Thymus (tissue), 11 donors: ENCODE measurements at regions not wholly inside any gene's neighbourhood (a gene's known extent, or its start where the extent isn't known, plus 50 kb on each side); places are given as distances from the start of the nearest gene placed in this dataset.

ENCODE experiments used
- DNase-seq, 9 donors: peaks; one replicate each; pipeline ENCODE4 v3.0.0-alpha.2; 2013; ENCODE audit warnings: low spot score in 9 of 9, low read depth in 6 of 9, missing footprints in 1 of 9
- H3K27ac ChIP-seq, 2 donors: one replicate each; pipeline ENCODE4 v1.5.1; 2013; ENCODE audit warnings: control low read depth in 1 of 2, low read depth in 1 of 2, low read length in 1 of 2, mild to moderate bottlenecking in 1 of 2, moderate library complexity in 1 of 2
- H3K27me3 ChIP-seq, 2 donors: one replicate each; pipeline ENCODE4 v1.5.1; 2013; ENCODE audit warnings: low read length in 1 of 2; ENCODE audit not compliant: control insufficient read depth in 2 of 2, insufficient read depth in 1 of 2
- H3K36me3 ChIP-seq, 2 donors: one replicate each; pipeline ENCODE4 v1.5.1; 2013; ENCODE audit warnings: low read length in 1 of 2, mild to moderate bottlenecking in 1 of 2, moderate library complexity in 1 of 2; ENCODE audit not compliant: control insufficient read depth in 2 of 2, insufficient read depth in 2 of 2
- H3K4me1 ChIP-seq, 2 donors: one replicate each; pipeline ENCODE4 v1.5.1; 2013; ENCODE audit warnings: low read length in 2 of 2; ENCODE audit not compliant: control insufficient read depth in 2 of 2, insufficient read depth in 2 of 2
- H3K4me3 ChIP-seq, 2 donors: one replicate each; pipeline ENCODE4 v1.5.1; 2013; ENCODE audit warnings: low read length in 2 of 2, control low read depth in 1 of 2, mild to moderate bottlenecking in 1 of 2
- H3K9me3 ChIP-seq, 2 donors: one replicate each; pipeline ENCODE4 v1.5.1; 2013; ENCODE audit warnings: low read length in 1 of 2, mild to moderate bottlenecking in 1 of 2; ENCODE audit not compliant: control insufficient read depth in 2 of 2, insufficient read depth in 1 of 2
- WGBS: extraction: QIAGEN DNeasy Blood & Tissue Kit; methylation state at CpG from one replicate; pipeline ENCODE4 v1.1.7; 2013; 5-methylcytosine and 5-hydroxymethylcytosine counted together
- donor health status: healthy.

DNA sequence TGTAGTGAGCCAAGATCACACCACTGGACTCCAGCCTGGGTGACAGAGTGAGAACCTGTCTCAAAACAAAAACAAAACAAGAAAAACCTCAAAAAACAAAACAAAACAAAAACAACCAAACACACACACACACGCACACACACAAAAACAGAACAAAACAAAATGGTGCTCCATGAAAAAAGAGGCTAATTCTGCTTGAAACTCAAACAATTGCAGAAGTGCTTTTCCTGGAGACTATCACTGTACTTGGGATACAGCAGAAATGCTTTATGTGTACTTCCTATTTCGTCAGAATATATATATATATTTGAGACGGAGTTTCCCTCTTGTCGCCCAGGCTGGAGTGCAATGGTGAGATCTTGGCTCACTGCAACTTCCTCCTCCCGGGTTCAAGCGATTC lies 49.9 kb upstream of the HSPA9 start:
- no peak overlapping the region for H3K27ac ChIP-seq
- no peaks in the 10 kb centered on the region for H3K4me1 ChIP-seq
- 90% methylated on average over 6 of the region's 6 CpGs for WGBS
- H3K4me3 ChIP-seq: no peak overlapping the region
- no peaks in the 10 kb centered on the region for H3K36me3 ChIP-seq
- peaks cover 0 to 7% of the 10 kb centered on the region in 2 donors for H3K27me3 ChIP-seq
- DNase-seq: no peak
- no peaks in the 10 kb centered on the region for H3K9me3 ChIP-seq
